Hematopoietic multipotent progenitor cell treated with erythropoietin and hydrocortisone succinate and interleukin-3 and kit ligand, for 4 days (in vitro differentiated cells): ENCODE measurements at regions not wholly inside any gene's neighbourhood (a gene's known extent, or its start where the extent isn't known, plus 50 kb on each side); places are given as distances from the start of the nearest gene placed in this dataset.
"Not testable (repeated sequence)": the region's sequence is repeated elsewhere in the genome, so short reads cannot be mapped to it uniquely, and the experiment has no call there.

Experiments
- DNase-seq: peaks from one replicate; pipeline ENCODE4 v3.0.0-alpha.2; 2015

- no peak for DNase-seq
These were observed 179.3 kb upstream of the ZC3H15 start for GRCh38 chr2:186306754-186307153.

GRCh38 chr2:186307871-186308270 is 178.2 kb upstream of the ZC3H15 start:
- DNase-seq = no peak

DNA sequence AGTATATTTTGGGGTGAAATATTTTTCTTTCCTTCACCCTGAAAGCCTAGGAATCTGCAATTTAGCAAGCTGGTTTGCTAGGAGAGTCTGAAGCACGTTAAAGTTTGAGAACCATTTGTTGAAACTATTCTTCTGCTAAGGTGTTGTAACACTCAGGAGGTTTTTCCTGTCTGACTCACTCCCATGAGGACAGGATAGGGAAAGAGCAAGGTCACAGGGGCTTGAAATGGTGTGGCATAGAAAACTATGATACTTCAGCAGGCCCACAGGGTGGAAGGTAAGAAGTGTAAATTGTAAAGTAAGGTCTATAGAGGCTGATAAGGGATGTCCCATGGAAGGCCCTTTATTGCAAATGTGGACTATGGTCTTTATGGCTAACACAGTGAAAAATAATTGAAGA is 177.7 kb upstream of the ZC3H15 start:
- DNase-seq = no peak

GRCh38 chr2:186309901-186310300 is 176.2 kb upstream of the ZC3H15 start:
- no peak for DNase-seq

GRCh38 chr2:186319105-186319504 is 167.0 kb upstream of the ZC3H15 start:
- no peak for DNase-seq

DNA sequence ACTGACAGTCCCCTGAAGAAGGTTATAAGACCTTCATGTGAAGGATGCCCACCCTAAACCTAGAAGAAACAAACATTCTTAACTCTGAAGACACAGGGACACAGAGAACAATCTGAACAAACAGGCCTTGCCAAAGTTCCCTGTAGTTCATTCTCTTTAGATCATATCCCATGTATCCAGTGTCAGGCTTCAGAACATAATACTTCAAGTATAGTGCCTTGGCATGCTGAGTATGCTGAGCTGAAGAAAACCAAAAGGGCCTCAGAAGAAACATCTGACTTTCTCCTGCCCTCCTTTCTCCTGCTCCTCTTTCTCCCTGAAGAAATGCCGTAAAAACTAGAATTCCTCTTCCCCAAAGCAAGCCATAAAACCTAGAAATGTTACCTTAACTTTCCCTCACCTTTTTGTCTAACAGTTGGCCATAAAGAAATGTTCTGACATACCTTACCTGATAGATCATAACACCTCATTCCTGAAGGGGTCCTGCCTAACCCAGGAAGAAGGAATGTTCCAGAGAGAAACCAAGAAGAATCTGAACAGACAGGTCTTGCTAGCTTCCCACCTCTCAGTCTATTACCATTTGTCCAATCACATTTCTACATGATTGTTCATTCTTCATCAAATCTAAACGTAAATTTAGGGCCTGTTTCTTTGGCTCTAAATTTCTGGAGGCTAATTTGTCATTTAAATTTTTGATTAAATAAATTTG is 160.1 kb upstream of the ZC3H15 start:
- no peak for DNase-seq

DNA sequence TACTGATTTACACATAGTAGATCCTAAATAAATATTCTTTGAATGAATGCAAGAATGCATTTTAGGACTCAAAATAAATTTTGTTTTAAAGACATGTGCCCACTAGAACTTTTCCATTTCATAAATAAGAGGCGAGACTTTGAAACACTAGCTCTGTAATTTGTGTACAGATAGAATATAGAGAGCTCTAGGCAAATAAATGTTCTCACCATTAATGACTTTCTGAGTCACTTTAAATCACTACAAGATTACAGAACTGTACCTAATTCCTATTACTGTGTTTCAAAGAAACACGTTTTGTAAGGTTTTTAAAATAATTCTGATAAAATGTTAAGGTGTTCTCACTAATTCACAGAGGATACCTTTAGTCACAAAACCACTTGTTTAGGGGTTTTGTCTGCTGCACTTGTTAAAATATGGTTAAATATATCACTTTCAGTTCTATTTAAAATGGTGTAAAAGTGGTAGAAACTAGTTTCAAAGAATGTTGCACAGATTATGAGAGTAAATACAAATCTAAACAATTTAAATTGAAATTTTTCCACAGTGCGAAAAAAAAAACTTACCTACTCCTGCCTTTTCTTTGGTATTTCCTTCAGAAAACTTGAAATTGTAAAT is 158.7 kb upstream of the ZC3H15 start:
- no peak for DNase-seq

GRCh38 chr2:186328838-186329237 is 157.2 kb upstream of the ZC3H15 start:
- DNase-seq = no peak

GRCh38 chr2:186330050-186330449 is 156.0 kb upstream of the ZC3H15 start:
- DNase-seq = no peak

DNA sequence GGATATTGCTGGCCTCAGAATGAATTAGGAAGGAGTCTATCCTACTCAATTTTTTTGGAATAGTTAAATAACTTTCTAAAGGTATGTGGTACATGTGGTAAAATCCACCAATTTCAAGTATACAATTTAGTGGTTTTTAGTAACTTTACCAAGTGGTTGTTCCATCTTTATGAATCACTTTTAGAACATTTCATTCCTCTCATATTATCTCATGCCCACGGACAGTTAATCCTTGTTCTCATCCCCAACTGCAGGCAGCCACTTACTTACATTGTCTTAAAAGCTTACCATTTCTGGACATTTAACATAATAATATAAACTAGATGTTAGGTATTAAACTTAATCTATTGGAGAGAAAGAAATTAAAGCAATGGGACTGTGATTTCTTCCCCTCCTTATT is 146.3 kb upstream of the ZC3H15 start:
- no peak for DNase-seq

DNA sequence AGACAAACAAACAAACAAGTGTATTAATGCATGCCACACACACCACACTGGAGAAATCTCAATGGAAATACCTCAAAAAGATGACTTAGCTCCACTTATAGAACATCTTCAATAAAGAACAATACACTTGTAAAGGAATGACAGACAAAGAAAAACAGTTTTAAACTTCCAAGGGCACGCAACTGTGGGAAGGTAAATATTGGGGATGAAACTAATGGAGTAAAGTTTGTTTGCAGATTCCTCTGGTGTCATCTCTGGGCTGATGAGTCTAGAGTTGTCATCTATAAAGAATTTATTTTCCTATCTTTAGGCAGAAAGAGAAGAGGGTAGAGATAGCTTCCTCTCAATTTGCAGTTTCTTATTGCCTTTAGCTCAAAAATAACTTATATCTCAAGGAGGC is 144.0 kb upstream of the ZC3H15 start:
- DNase-seq = no peak

GRCh38 chr2:186345745-186346144 is 140.3 kb upstream of the ZC3H15 start:
- no peak for DNase-seq

- DNase-seq = no peak
These were observed 139.8 kb upstream of the ZC3H15 start for GRCh38 chr2:186346216-186346615.

DNA sequence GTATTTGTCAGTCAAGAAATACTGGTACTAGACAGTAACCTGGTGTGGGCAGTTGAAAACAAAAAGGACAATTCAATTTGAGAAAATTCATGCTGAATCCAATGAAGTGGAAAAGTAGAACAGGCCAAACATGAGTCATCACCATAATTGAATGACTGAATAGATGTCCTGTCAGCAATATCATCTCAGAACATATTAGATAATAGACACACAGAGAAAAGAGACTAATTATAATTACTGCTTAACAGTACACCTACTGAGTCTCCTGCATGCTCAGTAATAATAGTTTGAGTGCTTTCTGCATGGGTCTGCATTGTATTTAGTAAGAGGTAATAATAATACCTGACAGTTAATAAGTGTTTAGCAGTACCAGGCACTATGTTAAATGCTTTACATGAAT is 138.6 kb upstream of the ZC3H15 start:
- no peak for DNase-seq

GRCh38 chr2:186348200-186348599 is 137.9 kb upstream of the ZC3H15 start:
- no peak for DNase-seq

GRCh38 chr2:186349508-186349907 is 136.6 kb upstream of the ZC3H15 start:
- DNase-seq = peak; percentile 86

- DNase-seq = not testable (repeated sequence)
These were observed 131.9 kb upstream of the ZC3H15 start for GRCh38 chr2:186354160-186354559.

GRCh38 chr2:186365406-186365805 is 120.7 kb upstream of the ZC3H15 start:
- DNase-seq = no peak

GRCh38 chr2:186379052-186379451 is 107.0 kb upstream of the ZC3H15 start:
- peak; percentile 17 for DNase-seq

- no peak for DNase-seq
These were observed 105.3 kb upstream of the ZC3H15 start for GRCh38 chr2:186380805-186381204.

DNA sequence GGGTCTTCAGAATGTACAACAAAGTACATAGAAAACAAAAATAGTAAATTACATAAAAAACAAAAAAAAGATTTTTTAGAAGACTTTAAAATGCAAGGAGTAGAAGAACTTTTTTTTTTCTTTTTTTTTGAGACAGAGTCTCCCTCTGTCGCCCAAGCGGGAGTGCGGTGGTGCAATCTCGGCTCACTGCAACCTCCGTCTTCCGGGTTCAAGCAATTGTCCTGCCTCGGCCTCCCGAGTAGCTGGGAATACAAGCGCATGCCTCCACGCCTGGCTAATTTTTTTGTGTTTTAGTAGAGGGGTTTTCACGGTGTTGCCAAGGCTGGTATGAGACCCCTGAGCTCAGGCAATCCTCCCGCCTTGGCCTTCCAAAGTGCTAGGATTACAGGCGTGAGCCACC is 104.5 kb upstream of the ZC3H15 start:
- DNase-seq = no peak

GRCh38 chr2:186382932-186383331 is 103.1 kb upstream of the ZC3H15 start:
- DNase-seq = no peak

DNA sequence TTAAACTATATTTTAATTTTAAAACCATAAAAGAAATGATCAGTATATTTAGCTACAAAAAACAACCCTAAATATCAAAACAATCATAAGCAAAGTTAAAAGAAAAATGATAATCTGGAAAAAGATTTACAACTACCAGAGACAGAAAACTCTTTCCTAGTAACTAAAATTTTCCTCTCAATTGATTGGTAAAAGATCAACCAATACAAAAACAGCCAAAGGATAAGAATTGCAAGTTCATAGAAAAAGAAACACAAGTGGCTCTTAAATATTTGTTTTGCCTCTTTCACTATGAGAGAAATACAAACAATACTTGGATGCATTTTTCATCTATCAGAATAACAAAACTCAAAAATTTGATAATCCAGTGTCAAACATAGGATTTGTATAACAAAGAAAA is 101.8 kb upstream of the ZC3H15 start:
- DNase-seq = no peak

DNA sequence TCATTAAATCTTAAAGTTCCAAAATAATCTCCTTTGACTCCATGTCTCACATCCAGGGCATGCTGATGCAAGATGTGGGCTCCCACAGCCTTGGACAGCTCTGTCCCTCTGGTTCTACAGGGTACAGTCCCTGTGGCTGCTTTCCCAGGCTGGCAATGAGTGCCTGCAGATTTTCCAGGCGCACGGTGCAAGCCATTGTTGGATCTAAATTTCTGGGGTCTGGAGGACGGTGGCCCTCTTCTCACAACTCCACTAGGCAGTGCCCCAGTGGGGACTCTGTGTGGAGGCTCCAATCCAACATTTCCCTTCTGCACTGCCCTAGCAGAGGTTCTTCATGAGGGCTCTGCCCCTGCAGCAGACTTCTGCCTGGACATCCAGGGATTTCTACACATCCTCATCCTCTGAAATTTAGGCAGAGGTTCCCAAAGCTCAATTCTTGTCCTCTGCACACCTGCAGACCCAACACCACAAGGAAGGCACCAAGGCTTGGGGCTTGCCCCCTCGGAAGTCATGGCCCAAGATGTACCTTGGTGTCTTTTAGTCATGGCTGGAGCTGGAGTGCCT is 100.3 kb upstream of the ZC3H15 start:
- DNase-seq = not testable (repeated sequence)
